ENCODE measurements at regions not wholly inside any gene's neighbourhood (a gene's known extent, or its start where the extent isn't known, plus 50 kb on each side); places are given as distances from the start of the nearest gene placed in this dataset.

GRCh38 chr13:74361274-74361673, 227.1 kb upstream of the KLF12 start:
- Histone ChIP-seq H3K79me1 (ENCODE audit: low read length) (no peaks in the 10 kb centered on the region), H2BK5ac (ENCODE audit: low read length) (no peak overlapping the region), H3K36me3 (ENCODE audit: control insufficient read depth, insufficient read depth, low read length) (no peaks in the 10 kb centered on the region), H3K56ac (ENCODE audit: low read length) (no peak overlapping the region), H3K27ac (ENCODE audit: low read depth, low read length) (no peak overlapping the region), H2BK15ac (replicated peaks; ENCODE audit: low read depth) (no peak overlapping the region), H2AK5ac (ENCODE audit: low read length) (no peak overlapping the region), H4K8ac (ENCODE audit: low read depth, low read length) (no peak overlapping the region), H3K4me2 (ENCODE audit: low read length) (no peak overlapping the region), H3K4ac (ENCODE audit: low read depth, low read length) (no peak overlapping the region), H3K4me3 (ENCODE audit: low read length) (no peak overlapping the region), H3K23ac (ENCODE audit: low read length) (no peak overlapping the region), H3K9ac (ENCODE audit: low read length) (no peak overlapping the region), H3K18ac (ENCODE audit: low read length) (no peak overlapping the region), H3K4me1 (ENCODE audit: control insufficient read depth, low read depth, low read length) (no peaks in the 10 kb centered on the region), H3K27me3 (ENCODE audit: insufficient read depth, low read length, poor library complexity) (no peaks in the 10 kb centered on the region), H2BK120ac (ENCODE audit: low read depth, low read length) (no peak overlapping the region), H4K5ac (ENCODE audit: low read length) (no peak overlapping the region), H3K79me2 (ENCODE audit: control insufficient read depth, insufficient read depth, low read length) (no peaks in the 10 kb centered on the region)
- no CpG with 5 or more reads among the region's 3 CpGs for WGBS (ENCODE audit: extremely low coverage, insufficient coverage, low lambda C conversion rate)
- DNase-seq = no peak

DNA sequence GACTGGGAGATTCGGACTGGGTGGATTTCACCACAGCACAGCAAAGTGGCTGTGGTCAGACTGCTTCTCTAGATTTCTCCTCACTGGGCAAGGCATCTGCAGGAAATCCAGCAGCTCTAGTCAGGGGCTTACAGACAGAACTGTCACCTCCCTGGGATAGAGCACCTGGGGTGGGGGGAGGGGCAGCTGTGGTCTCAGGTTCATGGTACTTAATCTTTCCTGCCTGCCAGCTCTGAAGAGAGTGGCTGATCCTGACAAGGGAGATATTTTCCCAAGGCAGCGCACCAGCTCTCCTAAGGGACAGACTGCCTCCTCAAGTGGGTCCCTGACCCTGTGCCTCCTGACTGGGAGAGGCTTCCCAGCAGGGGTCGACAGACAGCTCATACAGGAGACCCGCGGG, 212.8 kb upstream of the KLF12 start:
- WGBS (ENCODE audit: extremely low coverage, insufficient coverage, low lambda C conversion rate) = no CpG with 5 or more reads among the region's 5 CpGs
- no peak overlapping the region for H3K4me2 ChIP-seq (ENCODE audit: low read length)
- H3K79me1 ChIP-seq (ENCODE audit: low read length) = no peaks in the 10 kb centered on the region
- no peak overlapping the region for H3K27ac ChIP-seq (ENCODE audit: low read depth, low read length)
- no peaks in the 10 kb centered on the region for H3K79me2 ChIP-seq (ENCODE audit: control insufficient read depth, insufficient read depth, low read length)
- H2BK5ac ChIP-seq (ENCODE audit: low read length) = no peak overlapping the region
- peak; percentile 56 for DNase-seq
- no peak overlapping the region for H4K8ac ChIP-seq (ENCODE audit: low read depth, low read length)
- no peak overlapping the region for H2BK15ac ChIP-seq (replicated peaks; ENCODE audit: low read depth)
- no peak overlapping the region for H3K4me3 ChIP-seq (ENCODE audit: low read length)
- no peaks in the 10 kb centered on the region for H3K36me3 ChIP-seq (ENCODE audit: control insufficient read depth, insufficient read depth, low read length)
- H3K56ac ChIP-seq (ENCODE audit: low read length) = no peak overlapping the region
- H3K4me1 ChIP-seq (ENCODE audit: control insufficient read depth, low read depth, low read length) = peaks cover 2% of the 10 kb centered on the region
- H3K23ac ChIP-seq (ENCODE audit: low read length) = no peak overlapping the region
- H3K4ac ChIP-seq (ENCODE audit: low read depth, low read length) = no peak overlapping the region
- H3K9ac ChIP-seq (ENCODE audit: low read length) = no peak overlapping the region
- H4K5ac ChIP-seq (ENCODE audit: low read length) = no peak overlapping the region
- H2AK5ac ChIP-seq (ENCODE audit: low read length) = no peak overlapping the region
- no peaks in the 10 kb centered on the region for H3K27me3 ChIP-seq (ENCODE audit: insufficient read depth, low read length, poor library complexity)
- no peak overlapping the region for H3K18ac ChIP-seq (ENCODE audit: low read length)
- no peak overlapping the region for H2BK120ac ChIP-seq (ENCODE audit: low read depth, low read length)

DNA sequence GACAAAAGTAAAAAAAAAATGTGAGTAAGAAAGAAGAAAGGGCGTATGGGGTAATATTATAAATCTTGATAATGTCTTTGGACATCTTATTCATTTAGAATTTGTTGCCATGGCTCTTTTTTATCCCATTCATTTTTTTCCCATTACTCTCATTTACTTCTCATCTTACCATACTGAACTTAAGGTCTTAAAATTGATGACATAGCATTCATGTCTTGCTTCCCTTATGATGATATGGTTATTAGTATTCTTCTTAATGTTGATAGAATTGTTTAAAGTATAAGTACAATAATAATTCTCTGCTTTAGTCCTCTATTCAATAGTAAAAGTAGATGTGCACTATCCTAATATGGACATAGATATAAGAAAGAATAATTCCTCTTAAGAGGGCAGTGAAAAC, 204.1 kb upstream of the KLF12 start:
- no peak overlapping the region for H3K27ac ChIP-seq (ENCODE audit: low read depth, low read length)
- no peak overlapping the region for H2AK5ac ChIP-seq (ENCODE audit: low read length)
- H3K4ac ChIP-seq (ENCODE audit: low read depth, low read length) = no peak overlapping the region
- no peak overlapping the region for H2BK5ac ChIP-seq (ENCODE audit: low read length)
- DNase-seq = no peak
- H3K23ac ChIP-seq (ENCODE audit: low read length) = no peak overlapping the region
- no peak overlapping the region for H3K4me3 ChIP-seq (ENCODE audit: low read length)
- H4K5ac ChIP-seq (ENCODE audit: low read length) = no peak overlapping the region
- H3K4me2 ChIP-seq (ENCODE audit: low read length) = no peak overlapping the region
- peaks cover 2% of the 10 kb centered on the region for H3K4me1 ChIP-seq (ENCODE audit: control insufficient read depth, low read depth, low read length)
- H3K79me1 ChIP-seq (ENCODE audit: low read length) = no peaks in the 10 kb centered on the region
- no peak overlapping the region for H3K9ac ChIP-seq (ENCODE audit: low read length)
- no peaks in the 10 kb centered on the region for H3K36me3 ChIP-seq (ENCODE audit: control insufficient read depth, insufficient read depth, low read length)
- 100% methylated on average over 1 of the region's 1 CpG for WGBS (ENCODE audit: extremely low coverage, insufficient coverage, low lambda C conversion rate)
- no peak overlapping the region for H2BK120ac ChIP-seq (ENCODE audit: low read depth, low read length)
- no peaks in the 10 kb centered on the region for H3K27me3 ChIP-seq (ENCODE audit: insufficient read depth, low read length, poor library complexity)
- H3K56ac ChIP-seq (ENCODE audit: low read length) = no peak overlapping the region
- no peak overlapping the region for H3K18ac ChIP-seq (ENCODE audit: low read length)
- no peaks in the 10 kb centered on the region for H3K79me2 ChIP-seq (ENCODE audit: control insufficient read depth, insufficient read depth, low read length)
- H2BK15ac ChIP-seq (replicated peaks; ENCODE audit: low read depth) = no peak overlapping the region
- H4K8ac ChIP-seq (ENCODE audit: low read depth, low read length) = no peak overlapping the region

GRCh38 chr13:74336546-74336945, 202.3 kb upstream of the KLF12 start:
- Histone ChIP-seq H2BK120ac (ENCODE audit: low read depth, low read length) (no peak overlapping the region), H2AK5ac (ENCODE audit: low read length) (no peak overlapping the region), H2BK5ac (ENCODE audit: low read length) (no peak overlapping the region), H2BK15ac (replicated peaks; ENCODE audit: low read depth) (no peak overlapping the region), H4K8ac (ENCODE audit: low read depth, low read length) (no peak overlapping the region), H3K27ac (ENCODE audit: low read depth, low read length) (no peak overlapping the region), H3K4me1 (ENCODE audit: control insufficient read depth, low read depth, low read length) (peaks cover 2% of the 10 kb centered on the region), H3K9ac (ENCODE audit: low read length) (no peak overlapping the region), H3K79me1 (ENCODE audit: low read length) (no peaks in the 10 kb centered on the region), H3K18ac (ENCODE audit: low read length) (no peak overlapping the region), H3K36me3 (ENCODE audit: control insufficient read depth, insufficient read depth, low read length) (no peaks in the 10 kb centered on the region), H3K56ac (ENCODE audit: low read length) (no peak overlapping the region), H3K27me3 (ENCODE audit: insufficient read depth, low read length, poor library complexity) (no peaks in the 10 kb centered on the region), H3K4me3 (ENCODE audit: low read length) (no peak overlapping the region), H4K5ac (ENCODE audit: low read length) (no peak overlapping the region), H3K79me2 (ENCODE audit: control insufficient read depth, insufficient read depth, low read length) (no peaks in the 10 kb centered on the region), H3K4ac (ENCODE audit: low read depth, low read length) (no peak overlapping the region), H3K4me2 (ENCODE audit: low read length) (no peak overlapping the region), H3K23ac (ENCODE audit: low read length) (no peak overlapping the region)
- WGBS (ENCODE audit: extremely low coverage, insufficient coverage, low lambda C conversion rate) = no CpG with 5 or more reads among the region's 1 CpG
- DNase-seq = no peak

GRCh38 chr13:74335370-74335769, 201.2 kb upstream of the KLF12 start:
- no peak for DNase-seq
- Histone ChIP-seq H3K4me2 (ENCODE audit: low read length) (no peak overlapping the region), H3K9ac (ENCODE audit: low read length) (no peak overlapping the region), H3K79me1 (ENCODE audit: low read length) (no peaks in the 10 kb centered on the region), H3K36me3 (ENCODE audit: control insufficient read depth, insufficient read depth, low read length) (no peaks in the 10 kb centered on the region), H3K56ac (ENCODE audit: low read length) (no peak overlapping the region), H3K23ac (ENCODE audit: low read length) (no peak overlapping the region), H4K8ac (ENCODE audit: low read depth, low read length) (no peak overlapping the region), H3K79me2 (ENCODE audit: control insufficient read depth, insufficient read depth, low read length) (no peaks in the 10 kb centered on the region), H3K4ac (ENCODE audit: low read depth, low read length) (no peak overlapping the region), H3K27me3 (ENCODE audit: insufficient read depth, low read length, poor library complexity) (no peaks in the 10 kb centered on the region), H3K4me1 (ENCODE audit: control insufficient read depth, low read depth, low read length) (peaks cover 2% of the 10 kb centered on the region), H2BK15ac (replicated peaks; ENCODE audit: low read depth) (no peak overlapping the region), H2BK120ac (ENCODE audit: low read depth, low read length) (no peak overlapping the region), H3K27ac (ENCODE audit: low read depth, low read length) (no peak overlapping the region), H4K5ac (ENCODE audit: low read length) (no peak overlapping the region), H2AK5ac (ENCODE audit: low read length) (no peak overlapping the region), H2BK5ac (ENCODE audit: low read length) (no peak overlapping the region), H3K4me3 (ENCODE audit: low read length) (no peak overlapping the region), H3K18ac (ENCODE audit: low read length) (no peak overlapping the region)
- no CpG with 5 or more reads among the region's 2 CpGs for WGBS (ENCODE audit: extremely low coverage, insufficient coverage, low lambda C conversion rate)

DNA sequence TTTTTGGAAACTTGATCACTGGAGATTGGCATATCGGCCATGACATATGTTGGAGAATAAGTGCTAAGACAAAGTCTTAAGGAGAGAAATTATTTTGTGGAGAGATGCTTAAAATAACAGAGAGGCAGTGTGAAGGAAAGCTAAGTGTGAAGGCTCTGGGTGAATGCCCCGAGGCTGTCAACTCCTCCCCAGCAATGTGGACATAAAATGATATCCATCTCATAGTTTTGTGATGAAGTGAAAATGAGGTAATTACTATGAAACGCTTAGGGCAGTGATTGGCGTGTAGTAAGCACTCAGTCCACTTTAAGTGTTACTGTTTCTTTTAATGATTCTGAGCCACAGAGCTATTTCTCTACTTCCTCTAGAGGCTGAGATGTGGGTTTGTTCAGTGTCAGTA, 195.8 kb upstream of the KLF12 start:
- H4K5ac ChIP-seq (ENCODE audit: low read length) = no peak overlapping the region
- no peak overlapping the region for H3K4me3 ChIP-seq (ENCODE audit: low read length)
- H3K27ac ChIP-seq (ENCODE audit: low read depth, low read length) = no peak overlapping the region
- H2AK5ac ChIP-seq (ENCODE audit: low read length) = no peak overlapping the region
- H3K4ac ChIP-seq (ENCODE audit: low read depth, low read length) = no peak overlapping the region
- H4K8ac ChIP-seq (ENCODE audit: low read depth, low read length) = no peak overlapping the region
- no peak overlapping the region for H2BK120ac ChIP-seq (ENCODE audit: low read depth, low read length)
- WGBS (ENCODE audit: extremely low coverage, insufficient coverage, low lambda C conversion rate) = no CpG with 5 or more reads among the region's 4 CpGs
- no peak overlapping the region for H3K18ac ChIP-seq (ENCODE audit: low read length)
- no peaks in the 10 kb centered on the region for H3K79me1 ChIP-seq (ENCODE audit: low read length)
- no peaks in the 10 kb centered on the region for H3K27me3 ChIP-seq (ENCODE audit: insufficient read depth, low read length, poor library complexity)
- no peaks in the 10 kb centered on the region for H3K4me1 ChIP-seq (ENCODE audit: control insufficient read depth, low read depth, low read length)
- H3K9ac ChIP-seq (ENCODE audit: low read length) = no peak overlapping the region
- no peak overlapping the region for H3K56ac ChIP-seq (ENCODE audit: low read length)
- DNase-seq = no peak
- H3K4me2 ChIP-seq (ENCODE audit: low read length) = no peak overlapping the region
- no peaks in the 10 kb centered on the region for H3K79me2 ChIP-seq (ENCODE audit: control insufficient read depth, insufficient read depth, low read length)
- no peak overlapping the region for H2BK5ac ChIP-seq (ENCODE audit: low read length)
- no peak overlapping the region for H3K23ac ChIP-seq (ENCODE audit: low read length)
- no peaks in the 10 kb centered on the region for H3K36me3 ChIP-seq (ENCODE audit: control insufficient read depth, insufficient read depth, low read length)
- no peak overlapping the region for H2BK15ac ChIP-seq (replicated peaks; ENCODE audit: low read depth)
